Activated CD4-positive, alpha-beta T cell treated with anti-CD3 and anti-CD28 coated beads, Interleukin-2, amount 50 U/mL, for 48 hours (primary cell): ENCODE measurements at regions not wholly inside any gene's neighbourhood (a gene's known extent, or its start where the extent isn't known, plus 50 kb on each side); places are given as distances from the start of the nearest gene placed in this dataset.
"Not testable (repeated sequence)": the region's sequence is repeated elsewhere in the genome, so short reads cannot be mapped to it uniquely, and the experiment has no call there.

Experiments
- DNase-seq, 2 experiments: peaks; one replicate each; pipeline ENCODE4 v3.0.0-alpha.2; 2020

- no peak for DNase-seq
Observed at GRCh38 chr17:79560527-79560926, 50.3 kb downstream of the RBFOX3 start.

DNA sequence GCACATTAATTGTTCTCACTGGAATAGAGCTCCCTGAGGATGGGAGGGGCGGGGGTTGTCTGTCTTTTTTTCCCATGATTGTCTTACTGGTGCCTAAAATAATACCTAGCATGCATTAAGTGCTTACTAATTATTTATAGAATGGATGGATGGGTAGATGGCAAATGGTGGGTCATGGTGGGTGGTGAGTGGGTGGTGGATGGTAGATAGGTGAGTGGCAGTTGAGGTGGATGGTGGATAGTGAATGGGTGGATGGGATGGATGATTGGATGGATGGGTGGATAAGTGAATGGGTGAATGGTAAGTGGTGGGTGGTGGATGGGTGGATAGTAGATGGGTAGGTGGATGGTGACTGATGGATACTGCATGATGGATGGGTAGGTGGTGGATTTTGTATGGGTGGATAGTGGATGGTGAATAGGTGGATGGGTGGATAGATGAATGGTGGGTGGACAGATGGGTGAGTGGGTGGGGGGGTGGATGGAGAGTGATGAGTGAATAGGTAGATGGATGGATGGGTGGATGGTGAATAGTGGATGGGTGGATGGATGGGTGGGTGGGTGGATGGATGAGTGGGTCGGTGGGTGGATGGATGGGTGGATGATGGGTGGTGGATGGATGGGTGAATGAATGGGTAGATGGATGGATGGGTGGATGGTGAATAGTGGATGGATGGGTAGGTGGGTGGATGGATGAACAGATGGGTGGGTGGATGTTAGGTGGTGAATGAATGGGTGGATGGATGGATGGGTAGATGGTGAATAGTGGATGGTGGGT is 51.6 kb downstream of the RBFOX3 start:
- no peak for DNase-seq

GRCh38 chr17:79558091-79558900 is 52.6 kb downstream of the RBFOX3 start:
- DNase-seq, result no peak

DNA sequence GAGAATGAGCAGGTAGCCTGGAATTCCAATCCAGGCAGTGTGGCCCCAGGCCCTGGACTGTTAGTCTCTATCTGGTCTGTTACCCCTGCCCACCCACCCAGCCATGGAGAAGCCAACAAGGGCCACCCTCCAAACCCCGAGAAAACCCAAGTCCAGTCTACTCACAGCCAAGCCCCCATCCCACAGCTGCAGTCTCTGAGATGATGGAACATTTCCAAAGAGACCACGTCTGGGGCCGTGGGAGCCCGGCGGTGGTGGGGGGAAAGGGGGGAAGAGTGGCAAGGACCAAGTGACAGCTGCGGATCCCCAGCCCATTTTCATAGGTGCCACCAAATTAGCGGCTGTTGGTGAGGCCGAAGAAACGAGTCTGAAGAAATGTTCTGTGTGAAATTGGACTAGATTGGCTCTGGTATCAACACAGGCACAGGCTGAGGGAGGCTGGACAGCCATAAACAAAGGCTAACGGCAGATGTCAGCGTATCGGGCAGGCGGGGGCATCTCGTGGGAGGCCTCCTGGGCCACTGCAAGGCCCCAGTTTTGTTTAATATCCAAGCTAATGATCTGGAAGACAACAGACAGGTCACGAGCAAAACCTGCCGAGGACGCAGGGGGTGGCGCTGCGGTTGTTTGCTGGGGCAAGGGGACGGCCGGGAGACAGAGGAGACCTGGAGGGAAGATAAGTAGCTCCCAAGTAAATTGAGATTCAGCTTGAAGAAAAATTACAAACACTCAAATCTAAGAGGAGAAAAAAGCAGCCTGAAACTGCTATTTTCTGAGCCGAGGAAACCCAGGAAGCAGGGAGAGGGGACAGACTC is 53.4 kb downstream of the RBFOX3 start:
- DNase-seq, result no peak

GRCh38 chr17:79556271-79556670 is 54.6 kb downstream of the RBFOX3 start:
- DNase-seq, result no peak

DNA sequence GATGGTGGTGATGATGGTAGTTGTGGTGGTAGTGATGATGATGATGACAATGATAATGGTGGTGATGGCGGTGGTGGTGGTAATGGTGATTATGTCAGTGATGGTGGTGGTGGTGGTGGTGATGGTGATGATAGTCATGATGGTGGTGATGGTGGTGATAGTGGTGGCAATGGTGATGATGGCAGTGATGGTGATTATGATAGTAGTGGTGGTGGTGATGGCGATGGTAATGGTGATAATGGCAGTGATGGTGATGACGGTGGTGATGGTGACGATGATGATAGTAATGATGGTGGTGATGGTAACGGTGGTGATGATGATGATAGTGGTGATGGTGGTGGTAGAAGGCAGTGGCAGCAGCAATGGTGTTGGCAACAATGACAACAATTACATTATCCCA is 55.3 kb downstream of the RBFOX3 start:
- no peak for DNase-seq

GRCh38 chr17:79554346-79554745 is 56.5 kb downstream of the RBFOX3 start:
- DNase-seq, result not testable (repeated sequence)

DNA sequence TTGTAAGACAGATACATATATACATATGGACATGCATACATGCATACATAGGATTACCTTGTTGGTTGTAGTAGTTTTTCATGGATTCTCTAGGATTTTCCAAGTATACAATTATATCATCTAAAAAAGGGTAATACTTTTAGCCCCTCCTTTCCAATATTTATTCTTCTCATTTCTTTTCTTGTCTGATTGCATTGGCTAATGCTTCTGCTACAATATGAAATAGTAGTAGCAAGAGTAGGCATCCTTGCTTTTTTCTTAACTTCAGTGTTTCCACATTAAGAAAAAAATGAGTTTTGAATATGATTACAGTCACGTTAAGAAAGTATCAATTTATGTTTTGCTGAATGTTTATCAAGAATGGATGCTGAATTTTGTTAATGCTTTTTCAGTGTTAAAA is 58.0 kb downstream of the RBFOX3 start:
- no peak for DNase-seq

DNA sequence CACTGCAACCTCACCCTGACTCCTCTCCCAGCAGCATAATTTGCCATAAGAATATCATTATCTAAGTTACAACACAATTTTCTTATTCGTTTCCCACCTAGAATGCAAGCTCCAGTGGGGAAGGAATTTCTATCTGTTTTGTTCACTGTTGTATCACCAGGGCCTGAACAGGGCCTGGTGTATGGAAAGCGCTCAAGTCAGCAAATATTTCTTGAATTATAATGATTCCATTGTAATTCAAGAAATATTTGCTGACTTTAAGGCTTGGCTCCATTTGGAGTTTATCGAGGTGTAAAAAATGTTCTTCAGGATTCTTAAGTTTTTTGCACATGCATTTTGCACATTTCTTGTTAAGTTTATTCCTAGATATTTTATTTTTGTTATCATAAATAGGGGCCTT is 58.4 kb downstream of the RBFOX3 start:
- no peak for DNase-seq

GRCh38 chr17:79549141-79549915 is 61.5 kb downstream of the RBFOX3 start:
- DNase-seq, result no peak

DNA sequence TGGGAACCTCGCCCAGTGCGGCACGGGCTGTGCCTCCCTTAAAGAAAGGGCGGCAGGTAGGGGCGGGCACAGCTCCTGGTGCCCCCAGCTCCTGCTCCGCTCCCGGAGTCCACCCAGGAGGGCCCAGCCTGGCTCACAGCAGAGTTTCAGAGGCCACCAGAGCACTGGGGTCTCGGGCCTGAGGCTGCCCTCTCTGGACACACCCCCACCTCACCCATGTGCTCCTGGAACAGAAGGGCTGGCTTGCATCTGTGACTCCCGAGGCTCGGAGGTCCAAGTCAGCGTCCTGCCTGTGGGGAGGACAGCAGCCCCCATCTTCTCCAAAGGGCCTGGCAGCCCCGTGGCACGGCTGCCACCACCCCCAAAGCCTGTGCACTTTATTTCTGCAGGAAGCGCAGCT is 62.7 kb downstream of the RBFOX3 start:
- no peak for DNase-seq

GRCh38 chr17:79547586-79547985 is 63.3 kb downstream of the RBFOX3 start:
- DNase-seq, result no peak

- not testable (repeated sequence) for DNase-seq
Observed at GRCh38 chr17:79547171-79547570, 63.7 kb downstream of the RBFOX3 start.

DNA sequence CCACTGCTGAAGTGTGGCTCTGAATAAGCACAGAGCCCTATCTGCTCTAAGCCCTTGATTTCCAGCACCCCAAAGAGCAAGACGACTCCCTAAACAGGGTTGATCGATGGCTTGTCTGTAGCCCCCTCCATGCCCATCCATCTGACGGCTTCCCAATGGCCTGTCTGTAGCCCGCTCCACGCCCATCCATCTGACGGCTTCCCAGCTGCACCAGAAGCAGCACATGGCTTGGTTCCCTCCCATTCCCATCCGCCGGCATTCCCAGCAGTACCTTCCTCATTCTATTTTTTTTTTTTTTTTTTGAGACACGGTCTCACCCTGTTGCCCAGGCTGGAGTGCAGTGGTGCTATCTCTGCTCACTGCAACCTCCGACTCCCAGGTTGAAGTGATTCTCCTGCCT is 64.5 kb downstream of the RBFOX3 start:
- no peak for DNase-seq

- DNase-seq, result no peak
Observed at GRCh38 chr17:79545251-79546005, 65.4 kb downstream of the RBFOX3 start.

DNA sequence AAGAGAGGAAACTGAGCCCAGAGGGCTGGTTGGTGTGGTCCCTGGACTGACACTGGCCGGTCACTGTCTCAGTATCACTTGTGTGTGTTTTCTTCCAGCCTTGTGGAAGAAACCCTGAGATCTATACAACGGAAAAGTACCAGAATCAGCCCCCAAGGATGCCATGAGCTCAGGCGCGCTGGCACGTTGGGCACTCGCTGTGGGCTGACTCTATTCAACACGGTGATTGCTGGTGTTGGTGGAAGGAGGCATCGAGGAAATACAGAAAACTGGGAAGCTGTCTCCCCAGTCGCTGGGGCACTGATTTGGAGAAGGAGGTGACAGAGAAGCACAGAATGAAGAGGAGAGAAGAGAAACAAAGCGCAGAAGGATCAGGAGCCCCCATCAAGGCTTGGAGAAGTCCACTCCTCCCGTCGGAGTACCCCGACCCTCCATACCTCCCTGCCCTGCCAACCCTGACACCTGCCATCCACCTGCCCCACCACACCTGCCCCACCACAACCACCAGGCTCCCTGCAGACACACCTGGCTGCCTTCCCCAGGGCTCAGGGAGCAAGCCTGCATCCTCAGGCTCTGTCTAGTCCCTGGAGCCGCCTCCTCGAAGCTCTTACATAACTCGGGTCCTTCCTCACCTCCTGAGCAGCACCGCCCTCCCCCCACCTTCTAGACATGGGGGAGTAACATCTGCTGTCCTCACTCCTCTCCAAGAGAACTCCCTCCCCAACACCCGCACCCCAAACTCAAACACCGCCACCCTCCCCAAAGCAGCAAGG is 66.5 kb downstream of the RBFOX3 start:
- DNase-seq, result no peak

DNA sequence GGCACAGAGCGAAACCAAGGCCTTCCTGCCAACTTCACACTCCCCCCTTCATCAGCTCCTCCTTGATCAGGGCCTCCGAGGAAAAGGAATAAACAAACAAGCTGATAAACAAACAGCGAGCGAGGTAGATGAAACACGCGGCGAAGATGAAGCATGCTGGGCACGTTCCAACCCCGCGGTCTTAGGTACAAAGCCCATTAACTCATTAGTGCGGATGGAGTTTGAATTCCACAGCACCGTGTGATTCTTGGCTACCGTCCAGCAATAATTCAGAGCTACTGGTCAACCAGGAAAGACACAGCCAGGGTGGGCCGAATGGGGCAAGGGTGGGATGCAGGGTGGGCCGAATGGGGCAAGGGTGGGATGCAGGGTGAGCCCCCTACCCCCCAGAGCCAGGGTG is 67.3 kb downstream of the RBFOX3 start:
- DNase-seq, result no peak

GRCh38 chr17:79542718-79543117 is 68.1 kb downstream of the RBFOX3 start:
- no peak for DNase-seq

DNA sequence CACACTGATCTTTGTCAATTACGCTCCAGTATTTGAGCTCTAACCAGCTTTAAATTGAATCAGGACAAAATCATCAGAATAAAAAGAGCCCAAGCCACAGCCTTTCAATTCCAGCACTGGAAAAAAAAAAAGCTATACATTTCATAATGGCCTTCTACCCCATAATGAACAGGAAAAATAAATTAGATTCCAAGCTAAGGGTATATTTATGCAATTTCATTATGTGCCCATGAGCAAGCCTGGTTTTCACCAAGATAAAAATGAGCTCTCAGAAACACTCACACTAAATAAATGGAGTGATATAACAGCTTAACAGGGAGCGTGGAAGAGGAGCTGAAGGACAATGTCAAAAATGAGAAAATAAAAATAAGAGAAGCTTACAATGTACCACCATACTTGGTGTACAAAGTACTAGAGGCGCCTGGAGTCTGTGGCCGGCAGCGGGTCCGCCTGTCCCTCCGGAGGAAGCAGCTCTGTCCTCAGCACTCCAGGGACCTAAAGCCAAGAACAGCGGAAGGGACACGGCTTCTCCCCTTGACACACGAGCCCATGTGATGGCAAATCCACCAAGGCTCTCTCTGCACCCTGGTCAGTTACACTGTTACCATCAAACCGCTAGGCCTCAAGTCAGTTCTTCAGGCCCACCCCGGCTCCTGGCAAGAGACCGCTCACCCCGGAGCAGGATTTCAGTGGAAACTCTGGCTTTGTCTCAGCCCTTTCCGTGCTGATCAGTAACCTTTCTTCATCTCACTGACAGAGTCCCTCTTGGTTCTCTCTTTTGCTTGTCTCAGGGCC is 69.6 kb downstream of the RBFOX3 start:
- DNase-seq, result no peak
